Peyer's patch (tissue), 4 donors: ENCODE measurements at regions not wholly inside any gene's neighbourhood (a gene's known extent, or its start where the extent isn't known, plus 50 kb on each side); places are given as distances from the start of the nearest gene placed in this dataset.

Source experiments
- DNase-seq, 3 donors: peaks; one replicate each; pipeline ENCODE4 v3.0.0-alpha.2; 2017 to 2019
- H3K27ac ChIP-seq, 4 donors: fragments of 200-600 bp; sonication (generic); one replicate each; pipeline ENCODE4 v1.5.1; 2016 to 2019
- H3K27me3 ChIP-seq, 2 donors: fragments of 200-600 bp; sonication (generic); one replicate each; pipeline ENCODE4 v1.5.1; 2019
- H3K36me3 ChIP-seq, 3 donors: fragments of 200-600 bp; sonication (generic); one replicate each; pipeline ENCODE4 v1.5.1; 2016 to 2019
- H3K4me1 ChIP-seq, 4 donors: fragments of 200-600 bp; sonication (generic); one replicate each; pipeline ENCODE4 v1.5.1; 2016 to 2019
- H3K4me3 ChIP-seq, 4 donors: fragments of 200-600 bp; sonication (generic); 1 replicate in 3 of 4; 2 replicates in 1 of 4; pipeline ENCODE4 v1.5.1; 2016 to 2019; ENCODE audit warnings: mild to moderate bottlenecking in 1 of 4
- H3K9me3 ChIP-seq, 4 donors: fragments of 200-600 bp; sonication (generic); one replicate each; pipeline ENCODE4 v1.5.1; 2016 to 2019; ENCODE audit warnings: mild to moderate bottlenecking in 1 of 4
- POLR2A ChIP-seq, 2 donors: fragments of 450-650 bp; IDR thresholded peaks; one replicate each; pipeline ENCODE4 v1.5.1; 2017; ENCODE audit warnings: antibody characterized with exemption in 2 of 2, mild to moderate bottlenecking in 2 of 2, moderate library complexity in 2 of 2
- TF ChIP-seq, protein P1 (sequence below), 6 experiments: fragments of 450-650 bp in 4 of 6; fragments of 200-600 bp in 2 of 6; sonication (generic) in 1 of 6; IDR thresholded peaks; one replicate each; pipeline ENCODE4 v1.5.1; 2017 to 2019; ENCODE audit warnings: antibody characterized with exemption in 6 of 6, mild to moderate bottlenecking in 3 of 6, moderate library complexity in 1 of 6

DNA sequence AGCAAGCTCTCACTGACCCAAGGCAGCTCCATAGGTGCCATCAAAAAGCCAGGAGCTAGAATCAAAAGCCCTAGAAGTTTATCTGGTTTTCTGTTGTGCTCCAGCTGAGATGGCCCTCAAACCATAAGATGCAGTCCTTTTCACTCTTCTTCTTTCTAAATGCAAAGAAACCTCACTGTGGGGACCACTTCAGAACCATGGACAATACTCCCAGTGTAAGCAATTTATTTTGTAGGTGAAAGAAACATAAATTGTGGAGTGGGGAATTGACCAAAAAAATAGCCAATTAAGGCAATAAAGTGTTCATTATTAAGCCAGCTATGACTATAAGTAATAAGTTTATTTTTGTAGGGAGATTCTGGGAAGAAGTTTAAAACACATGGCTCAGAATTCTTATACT is 1399.9 kb downstream of the PLA2G4A start:
- Histone ChIP-seq H3K4me3 (no peak overlapping the region), H3K4me1 (no peaks in the 10 kb centered on the region), H3K27ac (no peak overlapping the region), H3K9me3 (no peaks in the 10 kb centered on the region), H3K27me3 (no peaks in the 10 kb centered on the region), H3K36me3 (no peaks in the 10 kb centered on the region)
- DNase-seq: no peak
- TF ChIP-seq, protein P1, sequence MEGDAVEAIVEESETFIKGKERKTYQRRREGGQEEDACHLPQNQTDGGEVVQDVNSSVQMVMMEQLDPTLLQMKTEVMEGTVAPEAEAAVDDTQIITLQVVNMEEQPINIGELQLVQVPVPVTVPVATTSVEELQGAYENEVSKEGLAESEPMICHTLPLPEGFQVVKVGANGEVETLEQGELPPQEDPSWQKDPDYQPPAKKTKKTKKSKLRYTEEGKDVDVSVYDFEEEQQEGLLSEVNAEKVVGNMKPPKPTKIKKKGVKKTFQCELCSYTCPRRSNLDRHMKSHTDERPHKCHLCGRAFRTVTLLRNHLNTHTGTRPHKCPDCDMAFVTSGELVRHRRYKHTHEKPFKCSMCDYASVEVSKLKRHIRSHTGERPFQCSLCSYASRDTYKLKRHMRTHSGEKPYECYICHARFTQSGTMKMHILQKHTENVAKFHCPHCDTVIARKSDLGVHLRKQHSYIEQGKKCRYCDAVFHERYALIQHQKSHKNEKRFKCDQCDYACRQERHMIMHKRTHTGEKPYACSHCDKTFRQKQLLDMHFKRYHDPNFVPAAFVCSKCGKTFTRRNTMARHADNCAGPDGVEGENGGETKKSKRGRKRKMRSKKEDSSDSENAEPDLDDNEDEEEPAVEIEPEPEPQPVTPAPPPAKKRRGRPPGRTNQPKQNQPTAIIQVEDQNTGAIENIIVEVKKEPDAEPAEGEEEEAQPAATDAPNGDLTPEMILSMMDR (IDR thresholded peaks at IDR 0.05): no peak
- no peak for TF ChIP-seq POLR2A (IDR thresholded peaks at IDR 0.05)

DNA sequence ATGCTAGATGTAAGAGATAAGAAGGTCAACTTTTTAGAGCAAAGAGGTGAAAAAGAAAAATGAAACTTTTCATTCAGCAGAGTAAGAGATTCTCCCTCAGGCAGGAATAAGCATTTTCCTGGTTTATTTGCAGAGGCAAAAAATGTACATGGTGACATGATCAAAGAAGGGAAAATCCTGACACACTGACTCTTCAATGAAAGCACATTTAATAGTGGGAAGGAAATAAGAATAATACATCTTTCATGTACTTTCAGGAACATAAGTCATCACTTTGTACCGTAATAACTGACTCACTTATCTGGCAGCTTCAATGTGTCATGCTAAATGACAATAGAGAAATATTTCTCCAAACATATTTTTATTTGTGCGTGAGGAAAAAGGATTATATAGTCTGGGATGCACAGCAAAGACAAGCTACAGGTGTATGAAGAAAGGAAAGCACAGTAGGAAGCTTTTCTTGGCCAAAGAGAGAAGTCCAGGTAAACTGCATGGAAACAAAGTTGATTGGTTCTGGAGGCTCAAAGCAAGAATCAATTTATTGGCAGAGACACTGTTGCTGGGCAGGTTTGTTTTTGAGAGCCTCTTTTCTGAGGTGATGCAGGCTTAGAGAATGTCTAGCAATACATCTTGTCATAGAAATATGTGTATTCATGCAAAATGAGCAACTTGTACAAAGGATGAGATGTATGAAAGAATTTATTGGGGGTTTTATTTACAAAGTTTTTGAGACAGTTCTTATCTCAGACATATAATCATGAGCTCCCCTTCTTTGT is 1409.0 kb downstream of the PLA2G4A start:
- Histone ChIP-seq H3K27me3 (no peaks in the 10 kb centered on the region), H3K9me3 (no peaks in the 10 kb centered on the region), H3K27ac (no peak overlapping the region), H3K4me3 (no peak overlapping the region), H3K36me3 (no peaks in the 10 kb centered on the region), H3K4me1 (no peaks in the 10 kb centered on the region)
- TF ChIP-seq POLR2A (IDR thresholded peaks at IDR 0.05): no peak
- TF ChIP-seq, protein P1 (IDR thresholded peaks at IDR 0.05): no peak
- no peak for DNase-seq

DNA sequence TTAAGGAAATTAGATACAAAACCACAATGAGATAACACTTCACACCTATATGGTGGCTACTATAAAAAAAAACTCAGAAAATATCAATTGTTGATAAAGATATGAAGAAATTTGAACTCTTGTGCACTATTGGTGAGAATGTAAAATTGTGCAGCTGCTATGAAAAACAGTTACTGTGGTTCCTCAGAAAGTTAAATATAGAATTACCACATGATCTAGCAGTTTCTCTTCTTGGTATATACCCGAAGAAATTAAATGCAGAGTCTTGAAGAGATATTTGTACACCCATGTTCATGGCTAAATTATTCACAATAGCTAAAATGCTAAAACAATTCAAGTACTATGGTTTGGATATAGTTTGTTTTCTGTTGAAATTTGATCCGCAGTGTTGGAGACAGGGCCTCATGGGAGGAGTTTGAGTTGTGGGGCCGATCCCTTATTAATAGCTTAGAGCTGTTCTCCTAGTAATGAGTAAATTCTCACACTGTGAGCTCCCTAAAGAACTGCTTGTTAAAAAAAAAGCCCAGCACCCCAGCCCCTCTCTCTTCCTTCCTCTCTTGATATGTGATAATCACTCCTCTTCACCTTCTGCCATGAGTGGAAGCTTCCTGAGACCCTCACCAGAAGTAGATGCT is 1412.1 kb downstream of the PLA2G4A start:
- no peak for DNase-seq

DNA sequence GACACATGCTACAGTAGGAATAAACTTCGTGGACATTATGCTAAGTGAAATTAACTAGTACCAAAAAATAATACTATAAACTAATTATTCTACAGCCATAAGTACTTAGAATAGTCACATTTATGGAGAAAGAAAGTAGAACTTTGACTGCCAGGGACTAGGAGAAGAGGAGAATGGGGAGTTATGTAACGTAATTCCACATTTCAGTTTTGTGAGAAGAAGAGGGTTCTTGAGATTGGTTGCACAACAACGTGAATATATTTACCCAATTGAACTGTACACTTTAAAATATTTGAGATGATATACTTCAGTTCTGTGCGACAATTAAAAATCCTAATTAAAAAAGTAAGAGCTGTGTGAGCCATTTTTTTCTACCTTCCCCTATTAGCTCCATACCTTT is 1412.9 kb downstream of the PLA2G4A start:
- Histone ChIP-seq H3K36me3 (no peaks in the 10 kb centered on the region), H3K4me1 (no peaks in the 10 kb centered on the region), H3K27ac (no peak overlapping the region), H3K4me3 (no peak overlapping the region), H3K27me3 (no peaks in the 10 kb centered on the region), H3K9me3 (no peaks in the 10 kb centered on the region)
- no peak for DNase-seq
- TF ChIP-seq POLR2A (IDR thresholded peaks at IDR 0.05): no peak
- TF ChIP-seq, protein P1 (IDR thresholded peaks at IDR 0.05): no peak

More for the DNA sequence above, 1412.1 kb downstream of the PLA2G4A start:
- no peak for TF ChIP-seq POLR2A (IDR thresholded peaks at IDR 0.05)
- TF ChIP-seq, protein P1 (IDR thresholded peaks at IDR 0.05): no peak
- Histone ChIP-seq H3K36me3 (no peaks in the 10 kb centered on the region), H3K4me3 (no peak overlapping the region), H3K27ac (no peak overlapping the region), H3K27me3 (no peaks in the 10 kb centered on the region), H3K4me1 (no peaks in the 10 kb centered on the region), H3K9me3 (no peaks in the 10 kb centered on the region)

DNA sequence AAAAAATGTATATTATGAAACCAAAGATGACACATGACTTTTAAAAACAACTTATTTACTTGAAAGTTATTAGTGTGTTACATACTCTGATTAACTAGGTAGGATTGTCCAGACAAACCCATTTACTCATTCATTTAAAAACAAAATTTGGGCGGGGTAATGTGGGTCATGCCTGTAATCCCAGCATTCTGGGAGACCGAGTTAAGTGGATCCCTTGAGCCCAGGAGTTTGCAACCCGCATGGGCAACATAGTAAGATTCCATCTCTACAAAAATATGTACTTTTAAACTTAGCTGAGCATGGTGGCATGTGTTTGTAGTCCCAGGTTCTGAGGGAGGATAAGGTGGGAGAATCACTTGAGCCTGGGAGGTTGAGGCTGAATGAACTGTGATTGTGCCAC is 1414.7 kb downstream of the PLA2G4A start:
- no peak for TF ChIP-seq POLR2A (IDR thresholded peaks at IDR 0.05)
- TF ChIP-seq, protein P1 (IDR thresholded peaks at IDR 0.05): no peak
- no peaks in the 10 kb centered on the region for H3K36me3 ChIP-seq

More for the DNA sequence above, 1414.7 kb downstream of the PLA2G4A start:
- H3K9me3 ChIP-seq: no peaks in the 10 kb centered on the region
- no peak overlapping the region for H3K4me3 ChIP-seq
- H3K27me3 ChIP-seq: no peaks in the 10 kb centered on the region
- H3K27ac ChIP-seq: no peak overlapping the region
- H3K4me1 ChIP-seq: no peaks in the 10 kb centered on the region
- DNase-seq: no peak
